ENCODE measurements at regions not wholly inside any gene's neighbourhood (a gene's known extent, or its start where the extent isn't known, plus 50 kb on each side); places are given as distances from the start of the nearest gene placed in this dataset.

- TF ChIP-seq GATA2 (IDR thresholded peaks at IDR 0.05; ENCODE audit: insufficient read depth, insufficient read length, low read depth, low read length) (no peak), CTCF (IDR thresholded peaks at IDR 0.05; ENCODE audit: extremely low read depth in 1 of 2, insufficient read depth in 1 of 2, low read depth in 1 of 2, low read length in 2 of 2) (no peak), POLR2A (IDR thresholded peaks at IDR 0.05; ENCODE audit: low read depth, low read length) (no peak), EZH2 (IDR thresholded peaks at IDR 0.05; ENCODE audit: borderline replicate concordance, low read depth, low read length, severe bottlenecking) (no peak), POLR2AphosphoS5 (IDR thresholded peaks at IDR 0.05; ENCODE audit: insufficient read depth, low read depth, low read length) (no peak), MAX (IDR thresholded peaks at IDR 0.05; ENCODE audit: insufficient read depth, insufficient read length) (no peak)
Observed at GRCh38 chr4:138655985-138656384, 359.6 kb upstream of the NOCT start.
